ENCODE measurements at regions not wholly inside any gene's neighbourhood (a gene's known extent, or its start where the extent isn't known, plus 50 kb on each side); places are given as distances from the start of the nearest gene placed in this dataset.
"Not testable (repeated sequence)": the region's sequence is repeated elsewhere in the genome, so short reads cannot be mapped to it uniquely, and the experiment has no call there.

- DNase-seq (ENCODE audit: low read depth in 2 of 2, low spot score in 1 of 2) = not testable (repeated sequence)
Measured at GRCh38 chr1:146715054-146715453, 223.1 kb upstream of the NBPF12 start.

GRCh38 chr1:146710838-146711521 is 227.1 kb upstream of the NBPF12 start:
- not testable (repeated sequence) for DNase-seq (ENCODE audit: low read depth in 2 of 2, low spot score in 1 of 2)

GRCh38 chr1:146709302-146709701 is 228.8 kb upstream of the NBPF12 start:
- not testable (repeated sequence) for DNase-seq (ENCODE audit: low read depth in 2 of 2, low spot score in 1 of 2)

DNA sequence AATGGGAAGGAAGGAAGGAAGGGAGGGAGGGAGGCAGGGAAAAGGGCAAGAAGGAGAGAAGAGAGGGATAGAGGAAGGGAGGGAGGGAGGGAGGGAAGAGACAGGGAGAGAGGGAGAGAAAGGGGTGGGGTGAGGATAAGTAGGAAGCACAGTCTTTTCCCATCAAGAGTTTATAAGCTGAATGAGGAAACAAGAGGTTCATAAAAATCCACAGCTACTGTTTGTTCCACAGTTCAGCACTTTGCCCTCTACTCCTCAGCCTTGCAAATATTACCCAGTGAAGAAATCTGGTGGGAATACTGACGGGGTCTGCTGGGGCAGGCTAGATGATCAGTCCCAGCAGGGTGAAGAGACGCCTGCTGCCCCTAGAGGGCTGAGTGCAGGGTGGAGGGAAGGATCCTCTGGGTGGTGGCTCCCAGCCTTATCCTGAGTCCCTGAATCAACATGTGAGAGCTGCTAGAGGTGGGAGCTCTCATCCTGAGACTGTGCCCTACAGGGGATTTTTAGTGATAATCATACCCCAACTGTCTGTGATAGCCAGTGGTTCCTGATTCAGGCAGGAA is 233.9 kb upstream of the NBPF12 start:
- not testable (repeated sequence) for DNase-seq (ENCODE audit: low read depth in 2 of 2, low spot score in 1 of 2)

DNA sequence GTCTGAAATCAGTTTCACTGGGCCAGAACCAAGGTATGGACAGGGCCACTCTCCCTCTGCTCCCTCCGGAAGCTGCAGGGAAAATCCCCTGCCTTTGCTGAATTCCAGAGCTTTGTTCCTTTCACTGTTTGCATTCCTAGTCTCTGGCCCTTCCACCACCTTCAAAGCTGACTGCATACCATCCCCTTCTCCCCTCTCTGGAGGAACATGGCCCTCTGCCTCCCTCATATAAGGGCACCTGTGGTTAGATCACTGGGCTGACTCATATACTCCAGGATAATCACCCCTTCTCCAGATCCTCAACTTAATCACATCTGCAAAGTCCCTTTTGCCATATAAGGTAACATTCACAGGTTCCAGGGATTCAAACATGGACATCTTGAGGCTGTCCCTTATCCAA is 236.8 kb upstream of the NBPF12 start:
- DNase-seq (ENCODE audit: low read depth in 2 of 2, low spot score in 1 of 2) = not testable (repeated sequence)

- not testable (repeated sequence) for DNase-seq (ENCODE audit: low read depth in 2 of 2, low spot score in 1 of 2)
Measured at GRCh38 chr1:146695388-146695787, 242.7 kb upstream of the NBPF12 start.

GRCh38 chr1:146691798-146692197 is 246.3 kb upstream of the NBPF12 start:
- DNase-seq (ENCODE audit: low read depth in 2 of 2, low spot score in 1 of 2) = not testable (repeated sequence)

GRCh38 chr1:146688893-146689292 is 249.2 kb upstream of the NBPF12 start:
- not testable (repeated sequence) for DNase-seq (ENCODE audit: low read depth in 2 of 2, low spot score in 1 of 2)

DNA sequence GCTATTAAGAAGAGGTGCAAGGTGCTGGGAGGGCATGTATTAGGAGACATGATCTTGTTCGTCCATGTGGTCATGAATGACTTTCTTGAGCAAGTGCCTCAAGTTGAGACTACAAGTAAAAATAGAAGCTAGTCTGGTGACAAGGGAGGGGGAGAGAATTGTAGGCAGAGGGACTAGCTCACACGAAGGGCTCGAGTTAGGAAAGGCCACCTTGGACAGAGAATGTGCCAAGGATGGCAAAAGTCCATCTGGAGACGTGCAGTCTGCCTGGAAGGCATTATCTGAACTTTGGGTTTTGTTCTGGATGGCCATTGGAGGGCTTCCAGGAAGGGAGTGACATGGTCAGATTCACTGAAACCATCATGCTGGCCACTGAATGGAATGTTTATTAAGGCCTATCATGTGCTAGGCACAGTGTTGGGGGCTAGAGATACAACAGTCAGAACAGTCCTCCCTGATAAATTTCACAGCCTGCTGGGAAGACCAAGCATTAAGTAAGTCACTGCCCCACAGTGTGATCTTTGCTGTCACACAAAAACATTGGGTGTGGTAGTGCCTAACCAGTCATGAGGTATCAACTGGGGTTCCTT is 251.3 kb upstream of the NBPF12 start:
- not testable (repeated sequence) for DNase-seq (ENCODE audit: low read depth in 2 of 2, low spot score in 1 of 2)

GRCh38 chr1:146683126-146683429 is 255.0 kb upstream of the NBPF12 start:
- not testable (repeated sequence) for DNase-seq (ENCODE audit: low read depth in 2 of 2, low spot score in 1 of 2)

DNA sequence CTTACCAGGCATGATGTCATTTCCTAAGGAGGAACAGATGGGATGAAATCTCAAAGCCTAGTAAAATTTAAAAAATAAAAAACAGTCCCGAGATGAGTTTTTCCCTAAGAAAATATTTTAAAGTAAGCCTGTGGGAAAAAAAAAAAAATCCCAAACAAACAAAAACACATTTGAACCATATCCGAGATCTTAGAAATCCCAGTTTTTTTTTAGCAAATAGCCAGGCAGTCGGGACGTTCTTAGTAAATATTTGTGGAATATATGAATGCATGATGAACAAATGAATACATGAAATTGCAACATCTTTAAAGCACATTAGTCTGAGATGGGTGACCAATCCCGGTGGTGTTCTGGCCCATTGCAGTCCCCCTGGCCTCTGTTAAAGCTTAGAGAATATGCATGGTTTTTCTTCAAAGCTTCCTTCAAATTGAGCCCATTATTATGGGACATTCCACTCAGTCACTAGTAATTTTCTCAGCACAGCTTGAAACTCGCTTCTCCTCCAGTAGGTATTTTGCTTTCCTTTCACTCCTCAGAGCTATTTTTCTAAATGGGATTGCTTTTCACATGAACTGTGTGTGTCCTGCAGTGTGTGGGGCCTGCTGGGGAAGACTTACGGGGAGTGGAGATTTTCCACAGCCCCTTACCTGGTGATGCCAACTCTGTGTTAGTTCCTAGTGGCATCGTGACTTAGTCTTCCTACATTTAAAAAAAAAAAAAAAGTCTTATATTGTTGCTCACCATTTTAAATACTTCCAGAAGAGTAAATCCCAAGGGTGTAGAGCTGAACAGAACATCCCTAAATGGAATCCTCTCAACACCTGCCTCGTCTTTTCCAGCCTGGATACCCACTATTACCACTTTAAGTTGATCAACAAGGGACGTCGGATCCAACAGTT is 255.6 kb upstream of the NBPF12 start:
- DNase-seq (ENCODE audit: low read depth in 2 of 2, low spot score in 1 of 2) = not testable (repeated sequence)

- not testable (repeated sequence) for DNase-seq (ENCODE audit: low read depth in 2 of 2, low spot score in 1 of 2)
Measured at GRCh38 chr1:146673729-146674299, 264.3 kb upstream of the NBPF12 start.

GRCh38 chr1:146672608-146673007 is 265.5 kb upstream of the NBPF12 start:
- not testable (repeated sequence) for DNase-seq (ENCODE audit: low read depth in 2 of 2, low spot score in 1 of 2)

DNA sequence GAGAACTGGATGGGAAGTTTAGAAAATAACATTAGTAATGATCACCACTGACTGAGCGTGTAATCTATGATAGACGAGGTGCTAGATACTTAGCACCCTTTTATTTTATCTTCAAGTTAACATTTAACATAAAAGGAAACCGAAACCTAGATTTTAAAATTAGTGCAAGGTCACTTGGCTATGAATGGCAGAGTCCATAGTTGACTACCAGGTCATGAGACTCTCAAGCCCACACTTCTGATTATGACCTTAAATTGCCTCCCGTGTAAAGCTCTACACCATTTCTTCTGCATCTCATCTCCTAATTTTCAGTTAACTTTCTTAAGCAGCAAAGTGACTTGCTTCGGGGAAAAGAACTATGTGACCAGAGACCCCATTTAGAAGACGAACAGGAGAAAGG is 266.5 kb upstream of the NBPF12 start:
- DNase-seq (ENCODE audit: low read depth in 2 of 2, low spot score in 1 of 2) = not testable (repeated sequence)

- not testable (repeated sequence) for DNase-seq (ENCODE audit: low read depth in 2 of 2, low spot score in 1 of 2)
Measured at GRCh38 chr1:146670832-146671566, 267.1 kb upstream of the NBPF12 start.

- not testable (repeated sequence) for DNase-seq (ENCODE audit: low read depth in 2 of 2, low spot score in 1 of 2)
Measured at GRCh38 chr1:146666275-146666674, 271.8 kb upstream of the NBPF12 start.

GRCh38 chr1:146660242-146660641 is 277.9 kb upstream of the NBPF12 start:
- DNase-seq (ENCODE audit: low read depth in 2 of 2, low spot score in 1 of 2) = not testable (repeated sequence)

DNA sequence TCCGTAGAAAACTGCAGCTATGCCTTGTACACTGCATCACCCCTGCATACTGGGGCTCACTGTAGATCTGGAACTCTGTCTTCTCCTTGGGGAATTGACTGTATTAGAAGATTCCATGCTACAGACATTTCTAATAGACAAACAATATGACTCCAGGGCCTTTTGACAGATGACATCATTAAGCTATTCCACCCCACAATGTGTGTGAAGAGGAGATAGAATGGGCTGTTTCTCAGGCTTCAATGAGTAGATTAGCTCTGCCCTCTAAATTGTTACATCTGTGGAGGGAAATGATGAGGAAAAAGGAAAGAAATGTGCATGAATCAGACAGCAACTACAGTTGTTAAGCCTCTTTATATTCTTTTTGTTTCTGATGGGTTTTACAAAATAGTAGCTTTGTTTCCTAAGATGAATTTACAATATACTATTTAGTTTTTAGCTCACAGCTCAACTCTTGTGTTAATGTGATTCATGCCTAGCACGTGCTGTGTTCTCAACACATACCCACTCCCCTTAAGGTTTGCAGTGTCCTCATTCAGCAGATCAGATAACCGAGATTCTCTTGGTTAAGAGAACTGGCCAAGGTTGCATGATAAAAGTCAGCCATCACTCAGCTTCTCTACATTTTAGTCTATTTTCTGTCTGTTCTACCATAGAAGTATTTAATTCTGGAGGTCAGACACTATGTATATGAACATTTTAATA is 281.6 kb upstream of the NBPF12 start:
- not testable (repeated sequence) for DNase-seq (ENCODE audit: low read depth in 2 of 2, low spot score in 1 of 2)

DNA sequence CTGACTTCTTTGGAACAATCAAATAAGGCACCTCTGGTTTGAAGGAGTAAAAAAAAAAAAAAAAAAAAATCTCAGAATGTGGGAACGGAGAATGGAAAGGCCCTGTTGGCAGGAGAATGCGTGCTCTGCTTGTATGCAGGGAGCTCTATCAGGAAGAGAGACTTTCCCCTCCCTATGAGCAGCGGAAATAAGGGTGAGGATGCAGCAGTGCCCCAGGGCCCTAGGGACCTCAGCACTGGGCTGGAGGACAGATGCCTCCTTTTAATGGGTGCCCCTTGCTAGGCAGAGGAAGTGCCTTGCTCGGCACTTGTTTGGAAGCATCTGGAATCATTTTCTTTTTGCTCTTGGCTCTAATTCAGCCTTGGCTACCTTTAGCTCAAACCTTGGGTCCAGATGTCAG is 283.4 kb upstream of the NBPF12 start:
- not testable (repeated sequence) for DNase-seq (ENCODE audit: low read depth in 2 of 2, low spot score in 1 of 2)
